ENCODE measurements at regions not wholly inside any gene's neighbourhood (a gene's known extent, or its start where the extent isn't known, plus 50 kb on each side); places are given as distances from the start of the nearest gene placed in this dataset.

DNA sequence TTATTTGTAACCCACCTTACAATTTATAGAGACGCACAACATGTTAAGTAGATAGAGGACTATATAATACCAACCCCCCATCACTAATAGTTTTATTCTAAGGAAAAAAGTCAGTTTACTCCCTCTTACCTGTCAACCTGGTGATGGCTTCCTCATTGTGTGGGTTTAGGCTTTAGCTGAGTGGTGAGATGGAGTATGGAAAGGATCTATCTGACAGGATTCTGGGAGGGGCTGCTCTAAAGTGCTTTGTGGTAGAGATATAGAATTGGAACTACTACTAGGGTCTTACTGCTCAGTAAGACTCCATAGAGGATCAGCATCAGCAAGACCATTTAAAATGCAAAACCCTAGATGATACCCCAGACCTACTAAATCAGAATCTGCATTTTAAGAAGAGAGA is 82.1 kb upstream of the IFNE start:
- no peaks in the 10 kb centered on the region for H3K36me3 ChIP-seq
- DNase-seq (ENCODE audit: low read depth in 1 of 2, low spot score in 1 of 2) = no peak
- TF ChIP-seq, protein P1, sequence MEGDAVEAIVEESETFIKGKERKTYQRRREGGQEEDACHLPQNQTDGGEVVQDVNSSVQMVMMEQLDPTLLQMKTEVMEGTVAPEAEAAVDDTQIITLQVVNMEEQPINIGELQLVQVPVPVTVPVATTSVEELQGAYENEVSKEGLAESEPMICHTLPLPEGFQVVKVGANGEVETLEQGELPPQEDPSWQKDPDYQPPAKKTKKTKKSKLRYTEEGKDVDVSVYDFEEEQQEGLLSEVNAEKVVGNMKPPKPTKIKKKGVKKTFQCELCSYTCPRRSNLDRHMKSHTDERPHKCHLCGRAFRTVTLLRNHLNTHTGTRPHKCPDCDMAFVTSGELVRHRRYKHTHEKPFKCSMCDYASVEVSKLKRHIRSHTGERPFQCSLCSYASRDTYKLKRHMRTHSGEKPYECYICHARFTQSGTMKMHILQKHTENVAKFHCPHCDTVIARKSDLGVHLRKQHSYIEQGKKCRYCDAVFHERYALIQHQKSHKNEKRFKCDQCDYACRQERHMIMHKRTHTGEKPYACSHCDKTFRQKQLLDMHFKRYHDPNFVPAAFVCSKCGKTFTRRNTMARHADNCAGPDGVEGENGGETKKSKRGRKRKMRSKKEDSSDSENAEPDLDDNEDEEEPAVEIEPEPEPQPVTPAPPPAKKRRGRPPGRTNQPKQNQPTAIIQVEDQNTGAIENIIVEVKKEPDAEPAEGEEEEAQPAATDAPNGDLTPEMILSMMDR (IDR thresholded peaks at IDR 0.05; ENCODE audit: low read depth, low read length) = no peak
- no peak overlapping the region for H3K4me3 ChIP-seq
- H3K4me1 ChIP-seq (ENCODE audit: low read depth) = no peaks in the 10 kb centered on the region
- H3K27ac ChIP-seq = no peak overlapping the region
- H3K9me3 ChIP-seq (ENCODE audit: low read depth) = no peaks in the 10 kb centered on the region
- peaks cover 29% of the 10 kb centered on the region for H3K27me3 ChIP-seq

GRCh38 chr9:21565155-21565554 is 83.0 kb upstream of the IFNE start:
- Histone ChIP-seq H3K27ac (no peak overlapping the region), H3K27me3 (peaks cover 19% of the 10 kb centered on the region), H3K4me3 (no peak overlapping the region), H3K9me3 (ENCODE audit: low read depth) (no peaks in the 10 kb centered on the region), H3K4me1 (ENCODE audit: low read depth) (no peaks in the 10 kb centered on the region), H3K36me3 (no peaks in the 10 kb centered on the region)
- no peak for DNase-seq (ENCODE audit: low read depth in 1 of 2, low spot score in 1 of 2)
- TF ChIP-seq, protein P1 (IDR thresholded peaks at IDR 0.05; ENCODE audit: low read depth, low read length) = no peak

GRCh38 chr9:21567926-21568325 is 85.8 kb upstream of the IFNE start:
- Histone ChIP-seq H3K4me3 (no peak overlapping the region), H3K27me3 (peaks cover 5% of the 10 kb centered on the region), H3K9me3 (ENCODE audit: low read depth) (no peaks in the 10 kb centered on the region), H3K27ac (no peak overlapping the region), H3K4me1 (ENCODE audit: low read depth) (no peaks in the 10 kb centered on the region), H3K36me3 (no peaks in the 10 kb centered on the region)
- no peak for DNase-seq (ENCODE audit: low read depth in 1 of 2, low spot score in 1 of 2)
- TF ChIP-seq, protein P1 (IDR thresholded peaks at IDR 0.05; ENCODE audit: low read depth, low read length) = no peak

DNA sequence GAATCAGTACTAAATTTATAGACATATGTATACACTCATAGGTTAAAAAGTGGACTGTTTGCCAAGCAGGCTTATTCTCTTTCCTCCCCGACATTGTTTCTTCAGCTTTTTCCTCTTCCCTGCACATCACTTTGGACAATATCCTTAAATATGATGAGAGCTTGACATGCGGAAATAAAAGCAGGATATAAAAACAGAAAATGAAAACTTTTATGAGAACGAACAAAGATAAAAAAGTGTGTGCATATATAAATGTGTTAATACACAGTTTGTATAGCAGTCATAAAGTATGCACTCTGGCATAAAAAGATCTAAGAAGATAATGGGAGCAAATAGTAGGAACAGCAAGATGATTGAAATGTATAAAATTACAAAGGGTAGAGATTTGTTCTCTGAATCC is 86.4 kb upstream of the IFNE start:
- no peak overlapping the region for H3K27ac ChIP-seq
- DNase-seq (ENCODE audit: low read depth in 1 of 2, low spot score in 1 of 2) = no peak
- H3K27me3 ChIP-seq = peaks cover 5% of the 10 kb centered on the region
- TF ChIP-seq, protein P1 (IDR thresholded peaks at IDR 0.05; ENCODE audit: low read depth, low read length) = no peak
- H3K4me3 ChIP-seq = no peak overlapping the region
- no peaks in the 10 kb centered on the region for H3K36me3 ChIP-seq
- no peaks in the 10 kb centered on the region for H3K4me1 ChIP-seq (ENCODE audit: low read depth)
- no peaks in the 10 kb centered on the region for H3K9me3 ChIP-seq (ENCODE audit: low read depth)

DNA sequence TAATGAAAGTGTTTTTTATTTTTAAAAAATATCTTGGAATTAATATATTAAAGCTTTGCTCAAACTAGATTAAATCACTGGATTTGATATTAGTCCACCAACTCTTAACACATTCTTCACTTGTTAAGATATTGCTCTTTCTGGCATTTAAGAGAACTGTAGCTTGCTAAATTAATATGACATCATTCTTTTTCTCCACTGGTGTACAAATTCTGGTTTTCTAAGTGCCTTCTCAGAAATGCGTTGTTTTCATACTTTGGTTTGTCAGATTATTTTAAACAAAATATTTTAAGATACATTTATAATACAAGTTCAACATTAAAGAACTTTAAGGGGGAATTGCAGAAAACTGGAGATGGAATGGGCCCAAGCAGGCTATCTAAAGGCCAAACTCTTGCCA is 87.6 kb upstream of the IFNE start:
- Histone ChIP-seq H3K9me3 (ENCODE audit: low read depth) (no peaks in the 10 kb centered on the region), H3K27ac (no peak overlapping the region), H3K4me3 (no peak overlapping the region), H3K4me1 (ENCODE audit: low read depth) (no peaks in the 10 kb centered on the region), H3K36me3 (no peaks in the 10 kb centered on the region), H3K27me3 (peaks cover 5% of the 10 kb centered on the region)
- TF ChIP-seq, protein P1 (IDR thresholded peaks at IDR 0.05; ENCODE audit: low read depth, low read length) = no peak
- no peak for DNase-seq (ENCODE audit: low read depth in 1 of 2, low spot score in 1 of 2)
